Stimulated activated CD4-positive, alpha-beta T cell treated with anti-CD3 and anti-CD28 coated beads, Interleukin-2, amount 100 ng/mL, for 4 hours (primary cell): ENCODE measurements at regions not wholly inside any gene's neighbourhood (a gene's known extent, or its start where the extent isn't known, plus 50 kb on each side); places are given as distances from the start of the nearest gene placed in this dataset.

ENCODE experiments used
- DNase-seq: peaks from one replicate; pipeline ENCODE4 v3.0.0-alpha.2; 2020; ENCODE audit warnings: low read depth

DNA sequence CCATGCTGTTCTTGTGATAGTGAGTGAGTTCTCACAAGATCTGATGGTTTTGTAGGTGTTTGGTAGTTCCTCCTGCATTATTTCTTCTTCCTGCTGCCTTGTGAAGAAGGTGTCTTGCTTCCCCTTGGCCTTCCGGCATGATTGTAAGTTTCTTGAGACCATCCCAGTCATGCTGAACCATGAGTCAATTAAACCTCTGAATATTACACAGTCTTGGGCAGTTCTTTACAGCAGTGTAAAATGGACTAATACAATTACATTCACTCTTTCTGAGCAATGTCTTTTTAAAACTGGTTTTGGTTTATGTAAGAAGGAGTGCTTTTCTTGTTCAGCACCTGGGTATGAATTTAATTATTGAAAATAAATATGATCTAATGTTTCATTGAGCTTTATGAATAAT, 50.7 kb upstream of the ARRDC3 start:
- no peak for DNase-seq
